GM20000 (cell line): ENCODE measurements at regions not wholly inside any gene's neighbourhood (a gene's known extent, or its start where the extent isn't known, plus 50 kb on each side); places are given as distances from the start of the nearest gene placed in this dataset.

Experiments
- DNase-seq: peaks from one replicate; pipeline ENCODE4 v3.0.0; 2012; ENCODE audit warnings: low spot score
- TF ChIP-seq, protein P1 (sequence below): IDR thresholded peaks from 2 replicates; pipeline ENCODE4 v1.5.1; 2012; ENCODE audit warnings: mild to moderate bottlenecking, control low read depth; ENCODE audit errors: extremely low read depth, missing control alignments

DNA sequence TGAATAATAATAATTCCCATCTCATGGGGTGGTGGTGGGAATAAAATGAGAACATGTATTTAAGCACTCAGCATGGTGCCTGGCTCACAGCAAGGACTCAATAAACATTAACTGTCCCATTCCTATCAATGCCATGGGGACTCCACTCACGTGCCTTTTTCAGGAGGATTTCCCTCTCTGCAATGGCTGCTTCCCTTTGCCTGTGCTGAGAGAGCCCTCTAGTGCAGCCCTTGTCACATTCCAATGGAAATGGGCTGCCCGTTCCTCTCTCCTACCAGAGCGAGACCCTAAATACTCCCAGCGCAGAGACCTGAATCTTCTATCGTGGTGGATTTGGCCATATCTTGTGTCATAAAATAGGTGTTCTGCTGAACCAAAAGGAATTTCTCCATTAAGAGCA lies 621.5 kb upstream of the B3GAT1 start:
- DNase-seq: no peak
- TF ChIP-seq, protein P1, sequence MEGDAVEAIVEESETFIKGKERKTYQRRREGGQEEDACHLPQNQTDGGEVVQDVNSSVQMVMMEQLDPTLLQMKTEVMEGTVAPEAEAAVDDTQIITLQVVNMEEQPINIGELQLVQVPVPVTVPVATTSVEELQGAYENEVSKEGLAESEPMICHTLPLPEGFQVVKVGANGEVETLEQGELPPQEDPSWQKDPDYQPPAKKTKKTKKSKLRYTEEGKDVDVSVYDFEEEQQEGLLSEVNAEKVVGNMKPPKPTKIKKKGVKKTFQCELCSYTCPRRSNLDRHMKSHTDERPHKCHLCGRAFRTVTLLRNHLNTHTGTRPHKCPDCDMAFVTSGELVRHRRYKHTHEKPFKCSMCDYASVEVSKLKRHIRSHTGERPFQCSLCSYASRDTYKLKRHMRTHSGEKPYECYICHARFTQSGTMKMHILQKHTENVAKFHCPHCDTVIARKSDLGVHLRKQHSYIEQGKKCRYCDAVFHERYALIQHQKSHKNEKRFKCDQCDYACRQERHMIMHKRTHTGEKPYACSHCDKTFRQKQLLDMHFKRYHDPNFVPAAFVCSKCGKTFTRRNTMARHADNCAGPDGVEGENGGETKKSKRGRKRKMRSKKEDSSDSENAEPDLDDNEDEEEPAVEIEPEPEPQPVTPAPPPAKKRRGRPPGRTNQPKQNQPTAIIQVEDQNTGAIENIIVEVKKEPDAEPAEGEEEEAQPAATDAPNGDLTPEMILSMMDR: no peak

DNA sequence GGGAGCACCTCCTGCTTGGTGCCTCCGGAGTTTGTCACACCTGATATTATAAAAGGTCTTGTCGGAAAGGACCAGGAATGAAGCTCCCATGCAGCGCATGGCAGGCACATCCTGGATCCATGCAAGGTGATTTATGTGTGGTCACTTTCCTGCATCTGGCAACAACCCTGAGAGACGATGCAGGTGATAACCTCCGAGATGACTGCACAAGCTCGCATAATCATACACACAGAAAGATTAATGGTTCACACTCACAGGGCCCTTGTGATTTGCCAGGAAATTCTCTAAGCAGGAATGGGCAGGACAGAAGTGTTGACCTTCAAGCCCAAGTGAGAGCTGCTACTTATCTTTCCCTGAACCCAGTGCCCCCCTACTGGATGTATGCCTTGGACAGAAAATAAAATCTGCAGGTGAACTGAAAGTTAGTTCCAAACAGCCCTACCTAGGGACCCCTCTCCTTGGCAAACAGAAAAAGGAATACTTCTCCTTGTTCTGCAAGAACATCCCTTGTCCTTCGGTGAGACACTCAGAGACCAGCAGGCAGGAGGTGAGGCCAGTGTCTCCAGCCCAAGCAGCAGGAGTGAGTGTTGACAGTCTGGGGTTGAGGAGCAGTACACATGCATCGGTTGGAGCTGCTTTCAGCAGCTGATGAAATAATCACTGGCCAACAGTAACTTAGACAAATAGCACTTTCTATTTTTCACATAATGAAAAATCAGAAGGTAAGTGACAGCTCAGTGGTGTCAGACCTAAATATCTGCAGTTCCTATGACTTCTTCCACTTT lies 619.4 kb upstream of the B3GAT1 start:
- TF ChIP-seq, protein P1: no peak
- DNase-seq: no peak

DNA sequence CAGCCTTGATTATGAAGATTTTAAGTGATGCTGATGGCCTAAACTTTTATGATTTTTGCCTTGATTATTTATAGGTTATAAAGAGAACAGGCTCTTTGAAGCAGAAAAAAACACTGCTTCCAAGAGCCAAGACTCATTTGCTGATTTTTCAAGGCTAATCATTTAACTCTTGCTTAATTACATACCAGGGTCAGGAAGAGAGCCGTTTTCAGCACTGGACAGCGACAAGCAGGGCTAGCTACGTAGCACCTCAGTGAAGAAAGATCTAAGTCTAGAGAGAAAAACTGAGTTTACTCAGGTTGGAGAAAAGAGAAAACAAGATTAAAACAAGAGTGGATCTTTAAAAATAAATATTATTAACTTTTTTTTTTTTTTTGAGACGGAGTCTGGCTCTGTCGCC lies 615.4 kb upstream of the B3GAT1 start:
- TF ChIP-seq, protein P1: no peak
- peak; percentile 22 for DNase-seq

DNA sequence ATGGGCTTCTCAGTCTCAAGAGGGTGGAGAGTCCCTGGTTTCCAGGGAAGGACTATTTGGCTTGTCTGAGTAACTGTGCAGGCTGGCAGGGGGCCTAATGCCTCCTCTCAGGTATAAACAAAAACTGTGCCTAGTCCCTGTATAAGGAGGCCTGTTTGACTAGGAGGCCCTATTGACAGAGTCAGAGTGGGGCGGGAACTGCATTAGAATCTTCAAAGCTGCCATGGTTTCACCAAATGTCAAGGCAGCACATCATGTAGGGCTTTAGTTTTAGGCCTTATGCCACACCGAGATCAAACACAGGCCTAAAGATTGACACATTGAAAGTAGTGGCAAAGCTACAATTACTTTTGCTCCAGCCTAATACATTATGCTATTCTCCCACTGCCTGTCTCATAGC lies 611.5 kb upstream of the B3GAT1 start:
- TF ChIP-seq, protein P1: no peak
- DNase-seq: no peak

DNA sequence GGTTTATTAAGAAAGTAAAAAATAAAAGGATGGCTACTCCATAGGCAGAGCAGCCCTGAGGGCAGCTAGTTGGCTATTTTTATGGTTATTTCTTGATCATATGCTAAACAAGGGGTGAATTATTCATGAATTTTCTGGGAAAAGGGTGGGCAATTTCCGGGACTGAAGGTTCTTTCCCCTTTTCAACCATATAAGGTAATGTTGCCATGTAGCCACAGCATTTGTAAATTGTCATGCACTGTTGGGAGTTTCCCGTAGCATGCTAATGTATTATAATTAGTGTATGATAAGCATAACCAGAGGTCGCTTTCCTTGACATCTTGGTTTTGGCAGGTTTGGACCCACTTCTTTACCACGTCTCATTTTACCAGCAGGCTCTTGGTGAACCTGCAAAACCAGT lies 610.4 kb upstream of the B3GAT1 start:
- TF ChIP-seq, protein P1: no peak
- no peak for DNase-seq

DNA sequence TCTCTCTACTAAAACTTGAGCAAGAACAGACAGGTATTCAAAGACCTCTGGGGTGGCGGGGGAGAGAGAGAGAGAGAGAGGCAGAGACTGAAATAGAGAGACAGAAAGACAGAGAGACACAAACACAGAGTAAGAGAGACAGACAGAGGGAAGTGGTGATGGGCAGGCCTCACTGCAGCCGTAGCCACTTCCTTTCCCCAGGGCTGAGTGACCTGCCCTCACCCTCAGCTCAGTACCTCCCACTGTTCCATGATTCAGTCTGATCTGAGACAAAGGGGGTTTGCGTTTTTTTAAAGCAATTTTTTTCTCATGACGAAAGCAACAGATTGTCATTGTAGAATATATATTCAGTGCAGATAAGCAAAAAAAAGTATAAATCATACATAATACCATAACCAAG lies 607.9 kb upstream of the B3GAT1 start:
- TF ChIP-seq, protein P1: no peak
- no peak for DNase-seq

DNA sequence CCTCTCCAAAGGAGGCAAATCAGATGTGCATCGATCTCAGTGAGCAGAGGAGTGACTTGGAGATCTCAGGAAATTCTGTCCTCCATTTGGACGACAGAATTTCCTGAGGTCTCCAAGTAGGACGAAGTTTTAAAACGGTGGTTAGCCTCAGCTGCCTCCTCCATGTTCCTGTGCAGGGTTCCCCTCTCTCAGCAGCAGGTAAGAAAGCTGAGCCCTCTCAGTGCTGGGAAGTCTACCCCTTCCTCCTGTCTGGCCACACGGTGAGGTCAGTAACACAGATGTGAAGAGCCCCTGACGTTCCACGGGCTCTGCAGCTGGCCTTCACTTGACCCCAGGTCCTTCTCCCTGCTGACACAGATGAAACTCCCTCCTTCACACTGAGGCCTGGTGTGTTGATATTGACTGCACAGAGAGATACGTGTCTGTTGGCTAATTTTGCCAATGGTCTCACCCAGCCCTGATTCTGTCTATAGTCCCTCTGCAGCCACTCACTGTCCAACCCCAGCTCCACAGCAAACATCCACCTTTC lies 607.4 kb upstream of the B3GAT1 start:
- TF ChIP-seq, protein P1: no peak
- no peak for DNase-seq
